ENCODE measurements at regions not wholly inside any gene's neighbourhood (a gene's known extent, or its start where the extent isn't known, plus 50 kb on each side); places are given as distances from the start of the nearest gene placed in this dataset.

- TF ChIP-seq CTCF (IDR thresholded peaks at IDR 0.05) (no peak), POLR2A (IDR thresholded peaks at IDR 0.05) (no peak)
These were observed 242.1 kb upstream of the OSR1 start for GRCh38 chr2:19600506-19600905.

All from right lobe of liver (tissue), 4 donors.